Keratinocyte (primary cell): ENCODE measurements at regions not wholly inside any gene's neighbourhood (a gene's known extent, or its start where the extent isn't known, plus 50 kb on each side); places are given as distances from the start of the nearest gene placed in this dataset.

ENCODE experiments used
- DNase-seq: peaks from one replicate; pipeline ENCODE4 v3.0.0-alpha.2; 2011; ENCODE audit warnings: low read depth, missing footprints, low spot score
- FAIRE-seq: peaks from 2 replicates; lab custom pipeline; 2011; peaks lifted over from hg19 to GRCh38; lab: Jason Lieb, UNC
- H2AFZ ChIP-seq: 2 replicates; pipeline ENCODE4 v1.6.0; 2012; ENCODE audit warnings: low read length, control low read depth, inconsistent platforms; ENCODE audit not compliant: control insufficient read depth
- H3K27ac ChIP-seq: 2 replicates; pipeline ENCODE4 v1.5.1; 2011; ENCODE audit warnings: low read length; ENCODE audit not compliant: control insufficient read depth, insufficient read depth
- H3K27me3 ChIP-seq: 3 replicates; pipeline ENCODE4 v1.6.0; 2011; ENCODE audit warnings: low read length; ENCODE audit not compliant: control insufficient read depth, insufficient read depth; ENCODE audit errors: extremely low read depth
- H3K36me3 ChIP-seq, 2 experiments: 2 replicates in 1 of 2; 3 replicates in 1 of 2; pipeline ENCODE4 v1.5.1; 2011; ENCODE audit warnings: low read length in 2 of 2, mild to moderate bottlenecking in 1 of 2; ENCODE audit not compliant: control insufficient read depth in 2 of 2, insufficient read depth in 2 of 2; ENCODE audit errors: extremely low read depth in 1 of 2
- H3K4me1 ChIP-seq: 3 replicates; pipeline ENCODE4 v1.5.1; 2011; ENCODE audit warnings: low read length; ENCODE audit not compliant: control insufficient read depth, insufficient read depth; ENCODE audit errors: extremely low read depth
- H3K4me2 ChIP-seq: 3 replicates; pipeline ENCODE4 v1.6.0; 2011; ENCODE audit warnings: low read depth, low read length; ENCODE audit not compliant: control insufficient read depth, insufficient read depth; ENCODE audit errors: extremely low read depth
- H3K4me3 ChIP-seq, 3 experiments: fragments of 200-600 bp in 1 of 3; sonication (generic) in 1 of 3; 2 replicates in 2 of 3; 3 replicates in 1 of 3; pipeline ENCODE4 v1.5.1; 2011 to 2016; ENCODE audit warnings: low read length in 3 of 3, mild to moderate bottlenecking in 3 of 3, control low read depth in 2 of 3, inconsistent platforms in 1 of 3, low read depth in 1 of 3, mixed read lengths in 1 of 3, mixed run types in 1 of 3, moderate library complexity in 1 of 3; ENCODE audit not compliant: control insufficient read depth in 2 of 3, insufficient read depth in 2 of 3; ENCODE audit errors: extremely low read depth in 1 of 3
- H3K79me2 ChIP-seq: 2 replicates; pipeline ENCODE4 v1.6.0; 2012; ENCODE audit warnings: low read length; ENCODE audit not compliant: control insufficient read depth, insufficient read depth
- H3K9ac ChIP-seq: 3 replicates; pipeline ENCODE4 v1.6.0; 2011; ENCODE audit warnings: low read length; ENCODE audit not compliant: control insufficient read depth, insufficient read depth; ENCODE audit errors: extremely low read depth
- H3K9me1 ChIP-seq: 3 replicates; pipeline ENCODE4 v1.6.0; 2011; ENCODE audit warnings: low read length; ENCODE audit not compliant: control insufficient read depth, insufficient read depth; ENCODE audit errors: extremely low read depth
- H3K9me3 ChIP-seq: 2 replicates; pipeline ENCODE4 v1.5.1; 2012; ENCODE audit warnings: low read depth, low read length; ENCODE audit not compliant: control insufficient read depth
- H4K20me1 ChIP-seq: 3 replicates; pipeline ENCODE4 v1.6.0; 2011; ENCODE audit warnings: low read length; ENCODE audit not compliant: control insufficient read depth, insufficient read depth; ENCODE audit errors: extremely low read depth
- EZH2 ChIP-seq: IDR thresholded peaks from one replicate; pipeline ENCODE4 v1.6.1; 2012; ENCODE audit warnings: inconsistent platforms, mild to moderate bottlenecking, low read length, moderate library complexity
- dilution Hi-C: fragments of 300-500 bp; cut with MboI; formaldehyde crosslinking; loops from one replicate; pipeline ENCODE4 v1.7.0; 2020; ENCODE audit warnings: low sequenced_read_pairs; ENCODE audit not compliant: extremely low pct_ligation_motif_present
- TF ChIP-seq, protein P1 (sequence below), 3 experiments: IDR thresholded peaks in 1 of 3; conservative IDR thresholded peaks in 1 of 3; optimal IDR thresholded peaks in 1 of 3; 2 replicates in 2 of 3; 3 replicates in 1 of 3; pipeline versions ENCODE3 to v1.5.1; 2011; ENCODE audit warnings: low read length in 3 of 3, mild to moderate bottlenecking in 3 of 3, moderate library complexity in 2 of 3, control low read depth in 1 of 3, inconsistent platforms in 1 of 3; ENCODE audit not compliant: insufficient read depth in 2 of 3; ENCODE audit errors: extremely low read depth in 1 of 3

DNA sequence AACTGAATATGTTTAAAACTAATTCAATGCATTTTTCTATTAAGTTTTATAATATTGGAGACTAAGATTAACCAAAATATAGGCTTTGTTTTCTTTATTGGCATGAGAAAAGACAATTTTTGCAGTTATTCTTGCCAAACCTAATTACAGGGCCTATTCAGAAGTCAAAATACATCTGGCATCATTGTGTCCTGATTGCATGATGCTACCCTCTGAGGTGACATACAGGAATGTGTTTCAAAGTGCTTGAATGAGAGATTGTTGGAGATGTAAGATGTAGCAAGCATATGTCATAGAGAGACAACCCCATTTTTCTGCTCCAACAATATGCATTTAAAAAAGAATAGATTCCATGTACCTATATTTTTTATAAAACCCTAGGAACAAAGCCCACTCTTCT is 1036.4 kb downstream of the PCDH18 start:
- no peaks in the 10 kb centered on the region for H3K36me3 ChIP-seq
- no peak overlapping the region for H3K27ac ChIP-seq
- H4K20me1 ChIP-seq = no peaks in the 10 kb centered on the region
- H3K9ac ChIP-seq = no peak overlapping the region
- no peaks in the 10 kb centered on the region for H3K79me2 ChIP-seq
- no peaks in the 10 kb centered on the region for H3K9me3 ChIP-seq
- no peak overlapping the region for H2AFZ ChIP-seq
- TF ChIP-seq, protein P1, sequence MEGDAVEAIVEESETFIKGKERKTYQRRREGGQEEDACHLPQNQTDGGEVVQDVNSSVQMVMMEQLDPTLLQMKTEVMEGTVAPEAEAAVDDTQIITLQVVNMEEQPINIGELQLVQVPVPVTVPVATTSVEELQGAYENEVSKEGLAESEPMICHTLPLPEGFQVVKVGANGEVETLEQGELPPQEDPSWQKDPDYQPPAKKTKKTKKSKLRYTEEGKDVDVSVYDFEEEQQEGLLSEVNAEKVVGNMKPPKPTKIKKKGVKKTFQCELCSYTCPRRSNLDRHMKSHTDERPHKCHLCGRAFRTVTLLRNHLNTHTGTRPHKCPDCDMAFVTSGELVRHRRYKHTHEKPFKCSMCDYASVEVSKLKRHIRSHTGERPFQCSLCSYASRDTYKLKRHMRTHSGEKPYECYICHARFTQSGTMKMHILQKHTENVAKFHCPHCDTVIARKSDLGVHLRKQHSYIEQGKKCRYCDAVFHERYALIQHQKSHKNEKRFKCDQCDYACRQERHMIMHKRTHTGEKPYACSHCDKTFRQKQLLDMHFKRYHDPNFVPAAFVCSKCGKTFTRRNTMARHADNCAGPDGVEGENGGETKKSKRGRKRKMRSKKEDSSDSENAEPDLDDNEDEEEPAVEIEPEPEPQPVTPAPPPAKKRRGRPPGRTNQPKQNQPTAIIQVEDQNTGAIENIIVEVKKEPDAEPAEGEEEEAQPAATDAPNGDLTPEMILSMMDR (optimal IDR thresholded peaks at IDR 0.05 in 1 of 3, IDR thresholded peaks at IDR 0.05 in 1 of 3, conservative IDR thresholded peaks at IDR 0.05 in 1 of 3; ENCODE audit: extremely low read depth in 1 of 3, insufficient read depth in 2 of 3, low read length in 3 of 3) = no peak
- TF ChIP-seq EZH2 = no peak
- FAIRE-seq = no peak
- DNase-seq = no peak
- no peak overlapping the region for H3K4me3 ChIP-seq
- no peaks in the 10 kb centered on the region for H3K4me1 ChIP-seq
- no peaks in the 10 kb centered on the region for H3K9me1 ChIP-seq
- no peak overlapping the region for H3K4me2 ChIP-seq
- H3K27me3 ChIP-seq = no peaks in the 10 kb centered on the region
- dilution Hi-C loops = no loop called here

DNA sequence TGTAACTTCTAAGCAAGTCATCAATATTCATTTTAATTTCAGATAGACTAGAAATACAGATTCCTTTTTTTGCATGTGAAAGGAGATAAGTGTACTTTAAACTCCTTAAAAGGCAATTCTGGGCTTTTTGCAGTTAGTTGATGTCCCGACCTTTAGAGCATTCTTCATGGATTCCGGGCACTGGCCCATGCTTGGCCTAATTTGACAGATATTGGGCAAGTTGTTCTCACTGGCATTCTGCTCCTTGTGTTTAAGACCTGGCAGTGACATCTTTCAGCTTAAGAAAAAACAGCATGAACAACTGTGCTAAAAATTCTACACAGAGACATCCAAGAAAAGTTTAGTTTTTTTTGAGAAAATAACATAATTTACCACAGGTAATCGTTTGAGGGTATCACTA is 1037.2 kb downstream of the PCDH18 start:
- H3K4me3 ChIP-seq = no peak overlapping the region
- H3K9me3 ChIP-seq = no peaks in the 10 kb centered on the region
- H3K4me1 ChIP-seq = no peaks in the 10 kb centered on the region
- no peak overlapping the region for H3K27ac ChIP-seq
- dilution Hi-C loops = no loop called here
- H2AFZ ChIP-seq = no peak overlapping the region
- H3K9me1 ChIP-seq = no peaks in the 10 kb centered on the region
- no peaks in the 10 kb centered on the region for H3K36me3 ChIP-seq
- no peak overlapping the region for H3K4me2 ChIP-seq
- H3K27me3 ChIP-seq = no peaks in the 10 kb centered on the region
- H3K79me2 ChIP-seq = no peaks in the 10 kb centered on the region
- DNase-seq (no peak), FAIRE-seq (no peak)
- no peak overlapping the region for H3K9ac ChIP-seq
- TF ChIP-seq, protein P1 (optimal IDR thresholded peaks at IDR 0.05 in 1 of 3, IDR thresholded peaks at IDR 0.05 in 1 of 3, conservative IDR thresholded peaks at IDR 0.05 in 1 of 3; ENCODE audit: extremely low read depth in 1 of 3, insufficient read depth in 2 of 3, low read length in 3 of 3) = no peak
- no peak for TF ChIP-seq EZH2
- no peaks in the 10 kb centered on the region for H4K20me1 ChIP-seq
